ENCODE measurements at regions not wholly inside any gene's neighbourhood (a gene's known extent, or its start where the extent isn't known, plus 50 kb on each side); places are given as distances from the start of the nearest gene placed in this dataset.
A peak's percentile ranks its signal among the peaks of the same experiment; 100 is the strongest.

DNA sequence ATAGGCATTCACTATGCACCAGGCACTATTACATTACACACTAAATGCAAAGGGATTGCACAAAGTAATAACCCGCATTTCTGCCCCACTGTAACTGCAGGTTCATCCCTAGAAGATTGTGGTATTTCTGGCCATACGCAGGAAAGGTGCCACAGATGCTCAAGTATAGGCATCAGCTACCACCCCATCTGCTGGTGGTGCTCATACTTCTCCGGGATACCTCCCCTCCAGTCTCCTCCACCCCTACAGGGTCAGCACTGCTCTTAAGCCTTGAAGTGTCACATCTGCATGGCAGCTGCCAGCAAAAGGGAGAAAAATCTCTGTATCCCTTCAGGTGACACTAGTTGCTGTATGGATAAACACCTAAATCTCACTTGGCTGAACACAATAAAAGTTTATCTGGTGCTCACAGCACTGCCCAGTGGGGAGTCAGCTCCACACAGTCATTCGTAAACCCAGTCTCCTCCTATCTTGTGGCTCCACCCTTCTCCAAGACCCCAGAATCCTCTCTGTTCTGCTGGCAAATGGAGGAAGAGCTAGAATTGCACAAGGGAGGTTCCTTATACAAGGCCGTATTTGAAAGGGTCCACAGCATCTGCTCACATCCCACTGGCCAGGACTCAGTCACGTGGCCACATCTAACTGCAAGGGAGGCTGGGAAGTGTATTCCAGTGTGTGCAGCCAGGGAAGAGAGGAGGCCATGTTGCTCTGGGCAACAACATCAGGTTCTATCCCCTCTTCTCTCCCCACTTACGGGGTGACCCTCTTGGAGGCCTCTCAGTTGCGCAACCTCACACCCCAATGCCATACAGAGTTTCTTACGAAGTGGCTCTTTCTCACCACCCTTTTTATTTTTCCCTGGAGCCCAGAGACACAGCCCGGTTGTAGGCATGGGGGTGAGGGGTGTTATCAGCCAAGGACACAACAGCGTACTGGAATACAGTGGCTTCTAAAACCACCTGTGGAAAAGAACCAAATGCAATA lies 114.7 kb downstream of the BUD13 start:
- no peak overlapping the region for H3K4me3 Mint-ChIP-seq (ENCODE audit: unreplicated experiment)
- TF ChIP-seq, protein P1, sequence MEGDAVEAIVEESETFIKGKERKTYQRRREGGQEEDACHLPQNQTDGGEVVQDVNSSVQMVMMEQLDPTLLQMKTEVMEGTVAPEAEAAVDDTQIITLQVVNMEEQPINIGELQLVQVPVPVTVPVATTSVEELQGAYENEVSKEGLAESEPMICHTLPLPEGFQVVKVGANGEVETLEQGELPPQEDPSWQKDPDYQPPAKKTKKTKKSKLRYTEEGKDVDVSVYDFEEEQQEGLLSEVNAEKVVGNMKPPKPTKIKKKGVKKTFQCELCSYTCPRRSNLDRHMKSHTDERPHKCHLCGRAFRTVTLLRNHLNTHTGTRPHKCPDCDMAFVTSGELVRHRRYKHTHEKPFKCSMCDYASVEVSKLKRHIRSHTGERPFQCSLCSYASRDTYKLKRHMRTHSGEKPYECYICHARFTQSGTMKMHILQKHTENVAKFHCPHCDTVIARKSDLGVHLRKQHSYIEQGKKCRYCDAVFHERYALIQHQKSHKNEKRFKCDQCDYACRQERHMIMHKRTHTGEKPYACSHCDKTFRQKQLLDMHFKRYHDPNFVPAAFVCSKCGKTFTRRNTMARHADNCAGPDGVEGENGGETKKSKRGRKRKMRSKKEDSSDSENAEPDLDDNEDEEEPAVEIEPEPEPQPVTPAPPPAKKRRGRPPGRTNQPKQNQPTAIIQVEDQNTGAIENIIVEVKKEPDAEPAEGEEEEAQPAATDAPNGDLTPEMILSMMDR (IDR thresholded peaks at IDR 0.05; ENCODE audit: unreplicated experiment): no peak
- peaks cover 2% of the 10 kb centered on the region for H3K27me3 Mint-ChIP-seq (ENCODE audit: unreplicated experiment)

DNA sequence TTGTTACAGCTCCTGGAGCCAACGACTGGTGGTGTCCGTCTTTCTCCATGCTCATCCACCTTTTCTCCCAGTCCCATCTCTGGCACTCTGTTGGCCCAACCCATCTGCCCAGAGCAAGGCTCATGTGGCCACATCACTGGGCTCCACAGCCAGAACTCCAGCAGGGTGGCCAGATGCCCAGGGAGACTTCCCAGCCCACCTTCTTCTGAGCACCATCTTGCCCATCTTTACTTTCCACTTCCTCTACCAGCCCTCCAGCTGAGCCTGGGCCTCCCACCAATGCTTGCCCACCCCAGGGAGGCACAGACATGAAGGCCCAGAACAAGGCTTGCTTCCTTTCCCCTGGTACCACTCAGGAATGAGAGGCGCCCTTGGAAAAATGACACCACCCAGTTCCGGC lies 116.8 kb downstream of the BUD13 start:
- Mint-ChIP-seq H3K4me3 (ENCODE audit: unreplicated experiment) (no peak overlapping the region), H3K27ac (ENCODE audit: unreplicated experiment) (no peak overlapping the region), H3K27me3 (ENCODE audit: unreplicated experiment) (peaks cover 4% of the 10 kb centered on the region), H3K4me1 (ENCODE audit: unreplicated experiment) (peaks cover 28% of the 10 kb centered on the region), H3K9me3 (ENCODE audit: unreplicated experiment) (no peaks in the 10 kb centered on the region), H3K36me3 (ENCODE audit: low read depth, unreplicated experiment) (peaks cover 5% of the 10 kb centered on the region)
- TF ChIP-seq, protein P1 (IDR thresholded peaks at IDR 0.05; ENCODE audit: unreplicated experiment): no peak
- no peak for DNase-seq (ENCODE audit: low spot score)

More for the DNA sequence above, 114.7 kb downstream of the BUD13 start:
- Mint-ChIP-seq H3K9me3 (ENCODE audit: unreplicated experiment) (no peaks in the 10 kb centered on the region), H3K4me1 (ENCODE audit: unreplicated experiment) (peaks cover 25% of the 10 kb centered on the region), H3K27ac (ENCODE audit: unreplicated experiment) (no peak overlapping the region), H3K36me3 (ENCODE audit: low read depth, unreplicated experiment) (peaks cover 5% of the 10 kb centered on the region)
- no peak for DNase-seq (ENCODE audit: low spot score)

DNA sequence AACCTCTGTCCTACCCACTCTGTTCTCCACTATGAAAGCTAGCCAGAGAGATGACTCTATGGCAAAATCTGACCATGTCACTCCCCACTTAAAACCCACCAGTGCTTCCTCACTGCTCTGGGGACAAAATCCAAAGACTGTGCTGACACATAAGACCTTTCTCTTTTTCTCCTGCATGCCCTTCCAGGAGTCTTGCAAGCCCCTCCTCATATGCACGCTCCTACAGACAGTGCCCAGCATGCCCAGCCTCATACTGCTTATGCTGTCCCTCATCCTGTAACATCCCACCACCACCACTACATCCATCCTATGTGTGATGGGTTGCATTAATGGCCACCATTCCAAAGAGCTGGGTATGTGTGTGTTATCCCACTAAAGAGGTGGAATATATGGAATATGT lies 118.3 kb downstream of the BUD13 start:
- peaks cover 5% of the 10 kb centered on the region for H3K36me3 Mint-ChIP-seq (ENCODE audit: low read depth, unreplicated experiment)
- H3K4me1 Mint-ChIP-seq (ENCODE audit: unreplicated experiment): peaks cover 31% of the 10 kb centered on the region
- no peak for DNase-seq (ENCODE audit: low spot score)
- no peak overlapping the region for H3K4me3 Mint-ChIP-seq (ENCODE audit: unreplicated experiment)
- TF ChIP-seq, protein P1 (IDR thresholded peaks at IDR 0.05; ENCODE audit: unreplicated experiment): no peak
- H3K9me3 Mint-ChIP-seq (ENCODE audit: unreplicated experiment): no peaks in the 10 kb centered on the region
- no peak overlapping the region for H3K27ac Mint-ChIP-seq (ENCODE audit: unreplicated experiment)
- H3K27me3 Mint-ChIP-seq (ENCODE audit: unreplicated experiment): peaks cover 4% of the 10 kb centered on the region

DNA sequence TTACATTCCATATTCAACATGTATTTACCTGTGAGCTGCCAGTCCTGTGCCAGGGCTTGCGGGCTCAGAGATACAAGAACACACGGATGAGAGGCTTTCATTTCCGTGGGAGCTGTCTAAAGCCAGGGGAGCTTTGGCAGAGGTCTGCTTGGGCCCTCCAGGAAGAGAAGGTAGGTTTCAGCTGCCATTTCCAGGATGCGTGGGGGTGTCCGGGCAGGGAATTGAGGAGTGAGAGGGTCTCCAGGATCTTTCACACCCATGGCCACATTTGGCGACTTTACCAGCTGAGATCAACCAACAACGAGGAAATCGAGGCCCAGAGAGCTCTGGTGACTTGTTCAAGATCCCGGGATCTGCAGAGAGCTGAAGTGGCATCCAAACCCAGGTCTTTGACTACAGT lies 119.6 kb downstream of the BUD13 start:
- H3K27ac Mint-ChIP-seq (ENCODE audit: unreplicated experiment): no peak overlapping the region
- TF ChIP-seq, protein P1 (IDR thresholded peaks at IDR 0.05; ENCODE audit: unreplicated experiment): no peak
- H3K36me3 Mint-ChIP-seq (ENCODE audit: low read depth, unreplicated experiment): no peaks in the 10 kb centered on the region

DNA sequence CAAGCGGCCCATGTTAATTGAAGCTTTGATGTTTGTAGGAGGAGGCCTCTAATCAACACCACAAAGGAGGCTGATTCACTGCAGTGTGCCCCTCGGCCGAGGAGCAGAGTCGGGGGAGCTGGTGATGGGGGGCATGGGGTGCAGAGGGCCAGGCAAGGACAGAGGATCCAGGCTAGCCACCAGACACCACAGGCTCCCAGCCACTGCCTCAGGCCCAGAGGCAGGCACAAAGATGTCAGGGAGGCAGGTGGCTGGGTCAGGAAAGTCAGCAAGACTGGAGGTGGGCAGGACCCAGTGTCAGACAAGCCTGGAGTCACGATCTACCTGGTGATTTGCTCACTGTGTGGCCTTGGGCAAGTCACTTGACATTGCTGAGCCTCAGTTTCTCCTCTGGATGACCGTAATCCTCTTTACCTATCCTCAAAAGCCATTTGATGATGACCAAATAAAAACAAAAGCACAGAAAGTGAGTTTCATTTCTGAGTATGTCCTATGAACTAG lies 121.0 kb downstream of the BUD13 start:
- H3K4me3 Mint-ChIP-seq (ENCODE audit: unreplicated experiment): peak overlapping the region; percentile 12
- TF ChIP-seq, protein P1 (IDR thresholded peaks at IDR 0.05; ENCODE audit: unreplicated experiment): no peak
- no peaks in the 10 kb centered on the region for H3K9me3 Mint-ChIP-seq (ENCODE audit: unreplicated experiment)
- H3K36me3 Mint-ChIP-seq (ENCODE audit: low read depth, unreplicated experiment): no peaks in the 10 kb centered on the region
- peaks cover 31% of the 10 kb centered on the region for H3K4me1 Mint-ChIP-seq (ENCODE audit: unreplicated experiment)
- peak overlapping the region; percentile 32 for H3K27ac Mint-ChIP-seq (ENCODE audit: unreplicated experiment)
- DNase-seq (ENCODE audit: low spot score): no peak
- H3K27me3 Mint-ChIP-seq (ENCODE audit: unreplicated experiment): peaks cover 3% of the 10 kb centered on the region

More for the DNA sequence above, 119.6 kb downstream of the BUD13 start:
- H3K27me3 Mint-ChIP-seq (ENCODE audit: unreplicated experiment): peaks cover 3% of the 10 kb centered on the region
- no peaks in the 10 kb centered on the region for H3K9me3 Mint-ChIP-seq (ENCODE audit: unreplicated experiment)
- H3K4me3 Mint-ChIP-seq (ENCODE audit: unreplicated experiment): no peak overlapping the region
- peaks cover 31% of the 10 kb centered on the region for H3K4me1 Mint-ChIP-seq (ENCODE audit: unreplicated experiment)
- no peak for DNase-seq (ENCODE audit: low spot score)

Measured in endothelial cell (in vitro differentiated cells).